ENCODE measurements at regions not wholly inside any gene's neighbourhood (a gene's known extent, or its start where the extent isn't known, plus 50 kb on each side); places are given as distances from the start of the nearest gene placed in this dataset.

DNA sequence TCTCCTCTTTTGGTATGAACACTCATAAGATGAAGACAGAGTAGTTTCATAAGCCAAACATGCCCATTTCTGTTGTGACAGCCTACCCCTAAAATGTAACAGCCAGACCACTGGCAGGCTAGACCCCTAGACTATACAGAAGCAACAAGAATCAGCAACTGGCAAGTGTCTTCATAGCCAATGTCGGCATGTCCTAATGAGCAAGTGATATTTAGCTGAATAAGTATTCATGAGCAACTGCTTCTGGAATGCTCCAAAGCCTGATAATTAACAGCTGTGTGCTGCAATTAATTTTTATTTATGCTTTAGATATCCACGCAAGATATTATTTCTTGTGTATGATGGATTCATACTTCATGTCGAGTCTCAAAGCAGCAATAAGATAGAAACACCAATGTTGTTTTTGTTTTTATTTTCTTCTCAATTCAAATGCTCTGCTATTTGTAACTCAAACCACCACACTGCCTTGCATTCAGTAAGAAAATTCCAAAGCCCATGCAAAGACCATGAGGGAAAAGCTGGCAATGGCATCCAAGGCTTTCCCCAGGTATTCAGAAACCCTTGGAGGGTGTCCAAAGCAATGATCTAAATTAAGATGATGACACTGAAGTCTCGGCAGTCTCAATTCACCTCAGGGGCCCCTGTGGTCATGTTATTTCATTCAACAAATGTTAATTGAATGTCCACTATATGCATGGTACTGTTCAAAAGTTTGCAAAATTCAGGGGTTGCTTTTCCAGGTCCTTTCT is 167.7 kb upstream of the NECTIN3 start:
- Histone ChIP-seq H3K36me3 (ENCODE audit: low read depth, low read length) (no peaks in the 10 kb centered on the region), H3K79me2 (ENCODE audit: low read length) (no peaks in the 10 kb centered on the region)
- BruUV-seq (replicated peaks), result no TSS peak

DNA sequence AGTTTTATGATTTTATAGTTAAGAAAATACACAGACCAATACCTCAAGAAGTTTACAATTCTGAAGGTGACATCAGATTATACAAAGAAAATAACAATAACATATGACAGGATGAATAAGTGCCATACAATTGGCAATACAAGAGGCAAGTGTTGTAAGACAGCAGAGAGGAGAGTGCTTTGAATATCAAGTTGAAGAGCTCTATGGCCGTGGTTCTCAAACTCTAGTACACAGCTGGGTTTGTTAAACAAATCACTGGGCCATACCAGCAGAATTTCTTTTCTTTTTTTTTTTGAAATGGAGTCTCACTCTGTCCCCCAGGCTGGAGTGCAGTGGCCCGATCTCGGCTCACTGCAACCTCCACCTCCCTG is 167.1 kb upstream of the NECTIN3 start:
- H3K27ac ChIP-seq (ENCODE audit: low read length), result no peak overlapping the region
- no peaks in the 10 kb centered on the region for H3K27me3 ChIP-seq (ENCODE audit: low read length)
- no peak overlapping the region for H3K4me2 ChIP-seq (ENCODE audit: low read length)
- 0 out of 2 replicates have a peak, but pooled peaks cover 2% of the 10 kb centered on the region for H3K9me2 ChIP-seq (replicated peaks; ENCODE audit: low read length)
- no peak for TF ChIP-seq CTCF (conservative IDR thresholded peaks at IDR 0.05; ENCODE audit: low read depth, low read length)
- no peak overlapping the region for H3K9ac ChIP-seq (ENCODE audit: low read length)
- DNase-seq, result no peak
- no TSS peak for BruUV-seq (replicated peaks)
- H3K4me3 ChIP-seq (ENCODE audit: low read length), result no peak overlapping the region
- no peaks in the 10 kb centered on the region for H3K9me3 ChIP-seq (ENCODE audit: low read length)
- ATAC-seq, result no peak
- ChIA-PET POLR2A (ENCODE audit: unreplicated experiment) (no interaction called here), CTCF (no interaction called here)
- intact Hi-C loops (cut with micrococcal nuclease), result no loop called here
- H3F3A ChIP-seq (ENCODE audit: low read length, unreplicated experiment), result no peaks in the 10 kb centered on the region
- no peak overlapping the region for H2AFZ ChIP-seq (ENCODE audit: low read length)
- no peaks in the 10 kb centered on the region for H3K79me2 ChIP-seq (ENCODE audit: low read length)
- H3K36me3 ChIP-seq (ENCODE audit: low read depth, low read length), result no peaks in the 10 kb centered on the region
- H3K4me1 ChIP-seq (ENCODE audit: insufficient read depth, low read length), result peaks cover 7% of the 10 kb centered on the region; the same call in 1 of the 2 replicates
- no peaks in the 10 kb centered on the region for H4K20me1 ChIP-seq (ENCODE audit: low read length)

More for the DNA sequence above, 167.7 kb upstream of the NECTIN3 start:
- H3K4me3 ChIP-seq (ENCODE audit: low read length), result no peak overlapping the region
- no peak overlapping the region for H3K27ac ChIP-seq (ENCODE audit: low read length)
- 0 out of 2 replicates have a peak, but pooled peaks cover 4% of the 10 kb centered on the region for H3K9me2 ChIP-seq (replicated peaks; ENCODE audit: low read length)
- no peak overlapping the region for H3K4me2 ChIP-seq (ENCODE audit: low read length)
- H3K27me3 ChIP-seq (ENCODE audit: low read length), result no peaks in the 10 kb centered on the region
- ChIA-PET CTCF (no interaction called here), POLR2A (ENCODE audit: unreplicated experiment) (no interaction called here)
- no peak overlapping the region for H2AFZ ChIP-seq (ENCODE audit: low read length)
- no peaks in the 10 kb centered on the region for H4K20me1 ChIP-seq (ENCODE audit: low read length)
- no peaks in the 10 kb centered on the region for H3F3A ChIP-seq (ENCODE audit: low read length, unreplicated experiment)
- ATAC-seq, result no peak
- intact Hi-C loops (cut with micrococcal nuclease), result no loop called here
- H3K4me1 ChIP-seq (ENCODE audit: insufficient read depth, low read length), result peaks cover under 1% of the 10 kb centered on the region; the same call in 1 of the 2 replicates
- DNase-seq, result no peak
- no peak for TF ChIP-seq EZH2phosphoT487 (IDR thresholded peaks at IDR 0.05; ENCODE audit: borderline replicate concordance, low read length)
- no peak for TF ChIP-seq CTCF (conservative IDR thresholded peaks at IDR 0.05; ENCODE audit: low read depth, low read length)
- no peak for TF ChIP-seq EZH2 (IDR thresholded peaks at IDR 0.05; ENCODE audit: low read length, unreplicated experiment)
- H3K9ac ChIP-seq (ENCODE audit: low read length), result no peak overlapping the region
- no peaks in the 10 kb centered on the region for H3K9me3 ChIP-seq (ENCODE audit: low read length)

- Histone ChIP-seq H2AFZ (ENCODE audit: low read length) (no peak overlapping the region), H3K4me3 (ENCODE audit: low read length) (no peak overlapping the region), H3K9ac (ENCODE audit: low read length) (no peak overlapping the region), H3K27ac (ENCODE audit: low read length) (no peak overlapping the region), H4K20me1 (ENCODE audit: low read length) (no peaks in the 10 kb centered on the region), H3K79me2 (ENCODE audit: low read length) (no peaks in the 10 kb centered on the region), H3K4me2 (ENCODE audit: low read length) (no peak overlapping the region), H3F3A (ENCODE audit: low read length, unreplicated experiment) (no peaks in the 10 kb centered on the region), H3K9me3 (ENCODE audit: low read length) (no peaks in the 10 kb centered on the region), H3K36me3 (ENCODE audit: low read depth, low read length) (no peaks in the 10 kb centered on the region), H3K27me3 (ENCODE audit: low read length) (no peaks in the 10 kb centered on the region), H3K4me1 (ENCODE audit: insufficient read depth, low read length) (peaks cover 11% of the 10 kb centered on the region; the same call in 1 of the 2 replicates), H3K9me2 (replicated peaks; ENCODE audit: low read length) (no peaks in the 10 kb centered on the region)
- BruUV-seq (replicated peaks), result no TSS peak
- intact Hi-C loops (cut with micrococcal nuclease), result no loop called here
- ATAC-seq, result no peak
- CTCF ChIA-PET, result no interaction called here
- TF ChIP-seq EZH2phosphoT487 (IDR thresholded peaks at IDR 0.05; ENCODE audit: borderline replicate concordance, low read length) (no peak), EZH2 (IDR thresholded peaks at IDR 0.05; ENCODE audit: low read length, unreplicated experiment) (no peak), CTCF (conservative IDR thresholded peaks at IDR 0.05; ENCODE audit: low read depth, low read length) (no peak)
- POLR2A ChIA-PET (ENCODE audit: unreplicated experiment), result no interaction called here
- no peak for DNase-seq
These were observed 166.5 kb upstream of the NECTIN3 start for GRCh38 chr3:110905121-110905520.

Data from PC-3 (cell line).